ENCODE measurements at regions not wholly inside any gene's neighbourhood (a gene's known extent, or its start where the extent isn't known, plus 50 kb on each side); places are given as distances from the start of the nearest gene placed in this dataset.
"Not testable (repeated sequence)": the region's sequence is repeated elsewhere in the genome, so short reads cannot be mapped to it uniquely, and the experiment has no call there.

- no peak for DNase-seq (ENCODE audit: low spot score)
Observed at GRCh38 chr3:88291486-88291885, 141.7 kb downstream of the C3orf38 start.

GRCh38 chr3:88298189-88298588, 148.4 kb downstream of the C3orf38 start:
- DNase-seq (ENCODE audit: low spot score): no peak

DNA sequence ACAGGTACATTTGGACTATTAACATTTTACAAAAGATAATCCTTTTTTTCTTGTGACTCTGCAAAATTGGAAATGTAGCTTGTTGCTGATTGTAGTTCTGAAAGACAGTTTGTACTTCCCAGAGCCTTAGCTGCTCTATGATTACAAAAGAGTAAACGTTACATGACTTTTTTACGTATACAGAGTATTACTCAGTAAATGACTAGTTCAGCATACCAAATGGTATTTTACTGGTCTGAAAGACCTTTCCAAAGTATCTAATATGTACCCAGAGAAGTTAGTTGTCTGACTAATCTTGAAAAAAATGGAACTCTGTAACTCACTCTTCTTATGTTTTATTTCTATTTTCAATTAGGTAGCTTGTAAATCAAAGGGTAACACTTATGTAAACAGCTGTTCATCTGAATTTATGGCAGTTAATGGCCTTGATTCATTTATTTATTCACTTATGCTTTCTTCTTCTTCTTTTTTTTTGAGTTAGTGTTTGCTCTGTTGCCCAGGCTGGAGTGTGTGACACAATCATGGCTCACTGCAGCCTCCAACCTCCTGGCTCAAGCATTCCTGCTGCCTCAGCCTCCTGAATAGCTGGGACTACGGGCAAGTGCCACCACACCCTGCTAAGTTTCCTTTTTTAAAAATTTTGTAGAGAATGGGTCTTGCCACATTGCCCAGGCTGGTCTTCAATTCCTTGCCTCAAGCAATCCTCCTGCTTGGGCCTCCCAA, 151.7 kb downstream of the C3orf38 start:
- no peak for DNase-seq (ENCODE audit: low spot score)

GRCh38 chr3:88301996-88302393, 152.2 kb downstream of the C3orf38 start:
- DNase-seq (ENCODE audit: low spot score): no peak

DNA sequence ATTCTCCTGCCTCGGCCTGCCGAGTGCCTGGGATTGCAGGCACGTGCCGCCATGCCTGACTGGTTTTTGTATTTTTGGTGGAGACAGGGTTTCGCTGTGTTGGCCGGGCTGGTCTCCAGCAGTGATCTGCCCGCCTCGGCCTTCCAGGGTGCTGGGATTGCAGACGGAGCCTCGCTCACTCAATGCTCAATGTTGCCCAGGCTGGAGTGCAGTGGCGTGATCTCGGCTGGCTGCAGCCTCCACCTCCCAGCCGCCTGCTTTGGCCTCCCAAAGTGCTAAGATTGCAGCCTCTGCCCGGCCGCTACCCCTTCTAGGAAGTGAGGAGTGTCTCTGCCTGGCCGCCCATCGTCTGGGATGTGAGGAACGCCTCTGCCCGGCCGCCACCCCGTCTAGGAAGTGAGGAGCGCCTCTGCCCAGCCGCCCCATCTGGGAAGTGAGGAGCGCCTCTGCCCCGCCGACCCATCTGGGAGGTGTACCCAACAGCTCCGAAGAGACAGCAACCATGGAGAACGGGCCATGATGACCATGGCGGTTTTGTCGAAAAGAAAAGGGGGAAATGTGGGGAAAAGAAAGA, 153.7 kb downstream of the C3orf38 start:
- DNase-seq (ENCODE audit: low spot score): not testable (repeated sequence)

DNA sequence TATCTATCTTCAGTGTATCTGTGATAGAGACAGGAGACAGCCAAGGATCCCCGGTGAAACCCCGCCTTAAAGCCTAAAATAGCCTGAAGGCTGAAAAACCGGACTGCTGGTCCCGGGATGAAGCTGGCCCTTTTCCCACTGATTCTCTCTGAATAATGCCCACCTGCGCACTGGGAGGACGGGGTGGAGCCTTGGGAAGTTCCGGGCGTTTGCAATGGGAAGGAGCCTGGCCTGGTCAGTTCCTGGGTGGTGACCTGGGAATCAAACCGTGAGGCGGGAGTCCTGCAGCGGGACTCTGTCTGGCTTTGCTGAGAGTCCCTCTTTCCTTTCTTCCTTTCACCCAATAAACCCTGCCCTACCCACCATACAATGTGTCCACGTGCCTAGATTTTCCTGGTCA, 157.9 kb downstream of the C3orf38 start:
- DNase-seq (ENCODE audit: low spot score): no peak

GRCh38 chr3:88311826-88312225, 162.1 kb downstream of the C3orf38 start:
- DNase-seq (ENCODE audit: low spot score): no peak

DNA sequence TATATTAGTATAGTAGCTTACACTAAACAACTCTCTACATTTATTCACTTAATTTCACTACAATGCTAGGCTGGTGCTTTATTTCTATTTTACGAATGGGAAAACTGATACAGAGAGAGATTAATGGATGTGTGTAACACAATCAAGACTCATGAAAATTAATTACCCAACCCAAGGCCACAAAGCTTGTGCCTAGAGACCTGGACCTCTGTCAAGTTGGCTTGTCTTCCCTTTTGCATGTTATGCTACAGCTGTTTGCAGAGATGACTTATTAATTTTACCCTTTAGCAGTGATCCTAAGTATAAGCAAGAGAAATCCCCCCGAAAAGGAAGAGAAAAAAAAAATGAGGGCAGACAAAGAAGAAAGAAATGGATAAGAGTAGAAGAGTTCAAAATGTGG, 162.5 kb downstream of the C3orf38 start:
- no peak for DNase-seq (ENCODE audit: low spot score)

- DNase-seq (ENCODE audit: low spot score): no peak
Observed at GRCh38 chr3:88318067-88318466, 168.3 kb downstream of the C3orf38 start.

DNA sequence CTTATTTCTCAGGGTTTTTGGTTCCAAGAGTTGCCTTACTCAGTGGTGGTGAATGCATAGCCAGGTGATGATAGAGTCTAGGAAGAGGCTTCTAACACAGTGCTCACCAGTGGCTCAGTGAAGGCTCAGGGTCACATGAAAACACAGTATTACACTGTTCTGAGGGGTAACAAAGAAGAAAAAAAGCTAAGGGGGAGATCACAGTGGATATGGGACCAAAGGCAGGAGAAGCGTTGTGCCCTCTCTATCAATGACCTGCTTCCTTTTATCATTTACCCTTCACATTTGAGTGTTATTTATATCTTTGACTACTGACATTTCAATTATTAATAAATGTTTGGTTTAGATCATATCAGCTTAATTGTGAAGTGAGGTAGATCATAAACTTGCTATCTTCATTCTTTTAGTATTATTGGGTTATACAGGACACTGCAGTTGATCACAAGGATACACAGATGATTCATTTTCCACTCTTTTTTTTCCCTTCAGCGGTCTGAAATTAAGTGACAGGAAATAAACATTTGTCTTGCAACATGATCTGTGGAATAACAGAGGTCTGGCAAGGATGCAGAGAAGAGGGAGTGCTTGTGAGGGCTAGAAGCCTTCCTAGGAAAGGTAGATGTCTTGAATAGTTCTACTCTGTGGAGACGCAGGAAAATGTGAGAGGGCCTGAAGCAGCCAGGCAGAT, 171.7 kb downstream of the C3orf38 start:
- DNase-seq (ENCODE audit: low spot score): no peak

GRCh38 chr3:88324788-88325187, 175.0 kb downstream of the C3orf38 start:
- DNase-seq (ENCODE audit: low spot score): no peak

DNA sequence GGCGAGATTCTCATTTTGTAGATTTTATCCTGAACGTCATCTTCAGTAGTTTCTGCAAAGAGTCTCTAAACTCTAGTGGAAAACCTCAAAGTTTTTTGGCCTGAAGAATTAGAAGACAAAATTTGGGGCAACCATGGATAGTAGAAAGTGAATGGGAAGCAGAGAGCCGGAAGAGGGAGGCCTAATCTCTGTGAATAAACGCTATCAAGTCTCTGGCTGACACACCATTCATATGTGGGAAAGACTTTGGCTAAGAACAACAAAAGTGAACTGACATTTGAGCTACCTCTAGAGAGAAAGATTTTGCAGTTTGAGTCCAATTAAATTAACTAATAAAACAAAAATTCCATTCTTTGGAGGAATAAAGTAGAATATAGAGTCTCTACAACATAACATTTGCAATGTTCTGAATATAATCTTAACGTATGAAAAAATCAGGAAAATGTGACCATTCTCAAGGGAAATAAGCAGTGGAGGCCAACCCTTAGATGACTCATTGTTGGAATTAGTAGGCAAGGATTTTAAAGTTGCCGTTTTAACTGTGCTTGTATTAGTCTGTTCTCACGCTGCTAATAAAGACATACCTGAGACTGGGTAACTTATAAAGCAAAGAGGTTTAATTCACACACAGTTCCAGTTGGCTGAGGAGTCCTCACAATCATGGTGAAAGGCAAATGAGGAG, 184.6 kb downstream of the C3orf38 start:
- DNase-seq (ENCODE audit: low spot score): no peak

DNA sequence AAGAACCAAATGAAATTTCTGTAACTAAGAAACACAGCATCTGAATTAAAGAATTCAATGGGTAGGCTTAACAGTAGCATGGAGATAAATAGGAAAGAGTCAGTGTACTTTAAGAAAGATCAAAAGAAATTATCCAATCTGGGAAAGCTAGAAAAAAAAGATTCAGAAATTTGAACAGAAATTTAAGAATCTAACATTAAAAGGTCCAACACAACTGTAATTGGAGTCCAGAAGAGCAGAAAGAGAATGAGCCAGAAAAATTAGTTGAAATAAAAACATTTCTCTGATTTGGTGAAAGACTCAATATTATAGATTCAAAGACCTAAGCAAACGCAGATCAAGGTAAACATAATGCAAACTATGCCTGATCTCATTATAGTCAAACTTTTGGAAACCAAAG, 187.1 kb downstream of the C3orf38 start:
- no peak for DNase-seq (ENCODE audit: low spot score)

DNA sequence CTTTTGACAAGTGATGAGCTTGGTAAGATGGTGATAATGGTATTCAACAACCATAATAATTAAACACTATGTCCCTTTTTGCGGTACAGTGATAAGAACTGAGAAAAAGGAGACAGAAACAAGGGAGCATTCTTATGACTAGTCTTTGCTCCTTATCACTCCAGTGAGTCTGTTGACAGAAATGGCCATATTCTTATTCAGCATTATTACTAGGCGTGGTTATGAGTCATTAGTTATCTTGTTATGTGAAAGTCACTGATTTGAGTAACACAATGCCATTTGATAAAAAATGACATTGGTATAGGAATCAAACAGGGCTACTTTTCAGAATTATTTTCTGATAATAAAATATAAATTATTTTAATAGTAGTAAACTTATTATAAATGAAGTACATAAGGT, 193.5 kb downstream of the C3orf38 start:
- DNase-seq (ENCODE audit: low spot score): no peak

DNA sequence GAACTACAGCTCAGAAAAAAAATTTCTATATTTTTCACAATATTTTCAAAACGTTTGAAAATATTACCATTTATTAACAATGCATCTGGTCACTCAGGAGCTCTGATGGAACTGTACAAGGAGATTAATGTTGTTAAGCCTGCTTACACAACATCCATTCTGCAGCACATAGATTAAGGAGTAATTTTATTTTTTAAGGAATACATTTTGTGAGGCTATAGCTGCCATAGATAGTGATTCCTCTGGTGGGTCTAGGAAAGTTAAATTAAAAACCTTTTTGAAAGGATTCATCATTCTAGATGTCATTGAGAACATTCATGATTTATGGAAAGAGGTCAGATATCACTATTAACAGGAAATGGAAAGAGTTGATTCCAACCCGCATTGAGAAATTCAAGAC, 196.9 kb downstream of the C3orf38 start:
- DNase-seq (ENCODE audit: low spot score): no peak

- DNase-seq (ENCODE audit: low spot score): no peak
Observed at GRCh38 chr3:88362428-88362827, 212.7 kb downstream of the C3orf38 start.

DNA sequence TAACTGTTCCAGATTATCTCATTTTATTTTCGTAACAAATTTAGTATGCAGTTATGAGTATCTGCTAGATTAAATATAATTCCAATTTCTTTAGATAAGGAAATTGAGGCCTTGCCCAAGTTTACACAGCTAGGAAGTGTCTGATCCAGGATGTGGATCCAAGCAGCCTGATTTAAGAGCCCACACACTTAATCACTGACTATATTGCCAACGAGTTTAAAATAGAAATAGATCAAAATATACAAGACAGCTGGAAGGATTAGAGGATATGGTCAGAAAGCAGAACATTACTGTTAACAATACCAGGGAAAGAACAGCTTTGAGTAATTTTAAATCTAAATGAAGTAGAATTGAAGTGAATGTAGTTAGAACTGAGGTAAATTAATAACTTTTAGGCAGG, 215.2 kb downstream of the C3orf38 start:
- DNase-seq (ENCODE audit: low spot score): no peak

GRCh38 chr3:88369337-88369736, 219.6 kb downstream of the C3orf38 start:
- DNase-seq (ENCODE audit: low spot score): no peak

DNA sequence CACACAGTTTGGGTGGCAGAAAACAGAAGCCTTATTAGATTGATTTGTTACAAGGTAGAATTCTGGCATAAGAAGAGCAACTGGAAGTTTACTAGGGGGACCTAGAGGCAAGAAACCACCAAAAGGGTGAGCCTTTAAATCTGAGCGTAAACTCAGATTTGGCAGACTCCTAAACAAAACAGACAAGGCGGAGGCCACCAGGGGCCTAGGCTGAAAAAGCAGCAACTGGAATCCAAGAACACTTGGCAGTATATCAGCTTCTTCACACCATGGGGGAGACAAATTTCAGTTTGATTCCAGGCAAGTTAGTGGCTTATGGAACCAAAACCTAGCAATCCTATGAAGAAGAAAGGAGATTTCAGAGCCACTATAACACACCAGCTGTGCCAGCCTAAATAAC, 220.0 kb downstream of the C3orf38 start:
- no peak for DNase-seq (ENCODE audit: low spot score)

- DNase-seq (ENCODE audit: low spot score): no peak
Observed at GRCh38 chr3:88385090-88385489, 235.3 kb downstream of the C3orf38 start.

- no peak for DNase-seq (ENCODE audit: low spot score)
Observed at GRCh38 chr3:88398581-88398980, 248.8 kb downstream of the C3orf38 start.

GRCh38 chr3:88403319-88403718, 253.6 kb downstream of the C3orf38 start:
- no peak for DNase-seq (ENCODE audit: low spot score)

DNA sequence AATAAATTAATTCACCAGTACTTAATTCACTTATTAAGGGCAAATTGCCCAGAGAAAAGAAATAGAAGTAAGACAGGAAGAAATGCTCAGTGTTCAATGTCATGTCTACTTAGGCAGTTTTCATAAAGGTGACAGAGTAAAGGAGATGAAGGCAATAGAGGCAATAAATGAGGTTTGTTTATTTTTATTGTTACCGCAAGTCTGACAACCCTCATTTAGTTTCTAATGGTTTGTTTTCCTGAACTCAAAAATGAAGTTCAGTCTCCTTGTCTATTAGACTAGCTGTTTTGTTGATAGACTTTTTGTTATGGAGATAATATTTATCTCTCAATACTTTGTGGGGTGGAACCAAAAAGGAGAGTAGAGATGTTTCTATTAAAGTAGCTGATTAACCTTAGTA, 258.3 kb downstream of the C3orf38 start:
- no peak for DNase-seq (ENCODE audit: low spot score)

Measured in CD4-positive, alpha-beta T cell treated with Interleukin-15 for 4 hours (primary cell).